ENCODE measurements at regions not wholly inside any gene's neighbourhood (a gene's known extent, or its start where the extent isn't known, plus 50 kb on each side); places are given as distances from the start of the nearest gene placed in this dataset.

- DNase-seq (ENCODE audit: low read depth) = no peak
Measured at GRCh38 chr2:188134241-188134640, 157.4 kb upstream of the GULP1 start.

- DNase-seq (ENCODE audit: low read depth) = no peak
Measured at GRCh38 chr2:188138313-188138712, 153.4 kb upstream of the GULP1 start.

GRCh38 chr2:188142088-188142487, 149.6 kb upstream of the GULP1 start:
- DNase-seq (ENCODE audit: low read depth) = no peak

GRCh38 chr2:188142636-188143295, 148.9 kb upstream of the GULP1 start:
- DNase-seq (ENCODE audit: low read depth) = no peak

GRCh38 chr2:188145885-188146284, 145.8 kb upstream of the GULP1 start:
- no peak for DNase-seq (ENCODE audit: low read depth)

GRCh38 chr2:188146888-188147287, 144.8 kb upstream of the GULP1 start:
- no peak for DNase-seq (ENCODE audit: low read depth)

GRCh38 chr2:188151670-188152069, 140.0 kb upstream of the GULP1 start:
- no peak for DNase-seq (ENCODE audit: low read depth)

GRCh38 chr2:188158337-188159100, 133.2 kb upstream of the GULP1 start:
- no peak for DNase-seq (ENCODE audit: low read depth)

GRCh38 chr2:188159484-188159883, 132.2 kb upstream of the GULP1 start:
- no peak for DNase-seq (ENCODE audit: low read depth)

GRCh38 chr2:188170356-188170755, 121.3 kb upstream of the GULP1 start:
- no peak for DNase-seq (ENCODE audit: low read depth)

- DNase-seq (ENCODE audit: low read depth) = no peak
Measured at GRCh38 chr2:188176620-188177019, 115.1 kb upstream of the GULP1 start.

- DNase-seq (ENCODE audit: low read depth) = no peak
Measured at GRCh38 chr2:188181067-188181838, 110.4 kb upstream of the GULP1 start.

- no peak for DNase-seq (ENCODE audit: low read depth)
Measured at GRCh38 chr2:188181884-188182283, 109.8 kb upstream of the GULP1 start.

- DNase-seq (ENCODE audit: low read depth) = no peak
Measured at GRCh38 chr2:188187726-188188125, 103.9 kb upstream of the GULP1 start.

- DNase-seq (ENCODE audit: low read depth) = no peak
Measured at GRCh38 chr2:188189356-188189755, 102.3 kb upstream of the GULP1 start.

GRCh38 chr2:188193230-188193629, 98.4 kb upstream of the GULP1 start:
- no peak for DNase-seq (ENCODE audit: low read depth)

GRCh38 chr2:188196343-188197008, 95.2 kb upstream of the GULP1 start:
- DNase-seq (ENCODE audit: low read depth) = peak; percentile 29

GRCh38 chr2:188199716-188200128, 92.0 kb upstream of the GULP1 start:
- DNase-seq (ENCODE audit: low read depth) = no peak

GRCh38 chr2:188201639-188202038, 90.0 kb upstream of the GULP1 start:
- no peak for DNase-seq (ENCODE audit: low read depth)

- no peak for DNase-seq (ENCODE audit: low read depth)
Measured at GRCh38 chr2:188202777-188203176, 88.9 kb upstream of the GULP1 start.

GRCh38 chr2:188203776-188204175, 87.9 kb upstream of the GULP1 start:
- no peak for DNase-seq (ENCODE audit: low read depth)

GRCh38 chr2:188204824-188205223, 86.8 kb upstream of the GULP1 start:
- DNase-seq (ENCODE audit: low read depth) = no peak

All from forelimb muscle (tissue), 1 donor.